Upper lobe of left lung (tissue), 6 donors: ENCODE measurements at regions not wholly inside any gene's neighbourhood (a gene's known extent, or its start where the extent isn't known, plus 50 kb on each side); places are given as distances from the start of the nearest gene placed in this dataset.
"Not testable (repeated sequence)": the region's sequence is repeated elsewhere in the genome, so short reads cannot be mapped to it uniquely, and the experiment has no call there.

ENCODE experiments used
- ATAC-seq, 2 donors: fragments of 200-7000 bp; cut with Tn5 transposase; one replicate each; pipeline ENCODE4 v1.9.1; 2022; ENCODE audit warnings: mild to moderate bottlenecking in 2 of 2, moderate library complexity in 2 of 2; ENCODE audit not compliant: low FRiP score in 2 of 2
- DNase-seq, 2 donors: peaks; one replicate each; pipeline ENCODE4 v3.0.0-alpha.2; 2019 to 2020
- H3K27ac ChIP-seq, 4 donors: fragments of 200-600 bp; sonication (generic); one replicate each; pipeline ENCODE4 v1.5.1; 2016 to 2019
- H3K27me3 ChIP-seq, 4 donors: fragments of 200-600 bp; sonication (generic); one replicate each; pipeline ENCODE4 v1.5.1; 2017 to 2019
- H3K36me3 ChIP-seq, 4 donors: fragments of 200-600 bp; sonication (generic); one replicate each; pipeline ENCODE4 v1.5.1; 2016 to 2019
- H3K4me1 ChIP-seq, 4 donors: fragments of 200-600 bp; sonication (generic); one replicate each; pipeline ENCODE4 v1.5.1; 2018 to 2019
- H3K4me3 ChIP-seq, 4 donors: fragments of 200-600 bp; sonication (generic); one replicate each; pipeline ENCODE4 v1.5.1; 2017 to 2019; ENCODE audit warnings: mild to moderate bottlenecking in 2 of 4, moderate library complexity in 1 of 4
- H3K9me3 ChIP-seq, 4 donors: fragments of 200-600 bp; sonication (generic); one replicate each; pipeline ENCODE4 v1.5.1; 2018 to 2019
- EP300 ChIP-seq, 4 donors: sonication (generic); formaldehyde crosslinking; IDR thresholded peaks; one replicate each; pipeline ENCODE4 v1.5.1; 2017; ENCODE audit warnings: antibody characterized with exemption in 4 of 4, control low read depth in 2 of 4
- POLR2A ChIP-seq, 4 donors: fragments of 450-650 bp; IDR thresholded peaks; one replicate each; pipeline ENCODE4 v1.5.1; 2016 to 2017; ENCODE audit warnings: antibody characterized with exemption in 4 of 4, mild to moderate bottlenecking in 2 of 4
- POLR2AphosphoS5 ChIP-seq, 2 donors: sonication (generic); formaldehyde crosslinking; IDR thresholded peaks; one replicate each; pipeline ENCODE4 v1.5.1; 2017; ENCODE audit warnings: antibody characterized with exemption in 2 of 2
- WGBS, 2 donors: methylation state at CpG; one replicate each; pipeline ENCODE4 v1.1.5; 2017 to 2018; 5-methylcytosine and 5-hydroxymethylcytosine counted together
- TF ChIP-seq, protein P1 (sequence below), 6 experiments: fragments of 450-650 bp in 4 of 6; fragments of 200-600 bp in 2 of 6; sonication (generic) in 2 of 6; IDR thresholded peaks; one replicate each; pipeline ENCODE4 v1.5.1; 2016 to 2019; ENCODE audit warnings: antibody characterized with exemption in 6 of 6
- donor health status: DM: no; HTN: no; CAD: no; lungs with moderate emphysema.
- donor health status: DM: no; HTN: yes; CAD: no; lungs with severe emphysema.

- H3K27ac ChIP-seq = no peak overlapping the region
- DNase-seq (no peak), ATAC-seq (no peak)
- no peaks in the 10 kb centered on the region for H3K4me1 ChIP-seq
- no peaks in the 10 kb centered on the region for H3K27me3 ChIP-seq
- TF ChIP-seq, protein P1, sequence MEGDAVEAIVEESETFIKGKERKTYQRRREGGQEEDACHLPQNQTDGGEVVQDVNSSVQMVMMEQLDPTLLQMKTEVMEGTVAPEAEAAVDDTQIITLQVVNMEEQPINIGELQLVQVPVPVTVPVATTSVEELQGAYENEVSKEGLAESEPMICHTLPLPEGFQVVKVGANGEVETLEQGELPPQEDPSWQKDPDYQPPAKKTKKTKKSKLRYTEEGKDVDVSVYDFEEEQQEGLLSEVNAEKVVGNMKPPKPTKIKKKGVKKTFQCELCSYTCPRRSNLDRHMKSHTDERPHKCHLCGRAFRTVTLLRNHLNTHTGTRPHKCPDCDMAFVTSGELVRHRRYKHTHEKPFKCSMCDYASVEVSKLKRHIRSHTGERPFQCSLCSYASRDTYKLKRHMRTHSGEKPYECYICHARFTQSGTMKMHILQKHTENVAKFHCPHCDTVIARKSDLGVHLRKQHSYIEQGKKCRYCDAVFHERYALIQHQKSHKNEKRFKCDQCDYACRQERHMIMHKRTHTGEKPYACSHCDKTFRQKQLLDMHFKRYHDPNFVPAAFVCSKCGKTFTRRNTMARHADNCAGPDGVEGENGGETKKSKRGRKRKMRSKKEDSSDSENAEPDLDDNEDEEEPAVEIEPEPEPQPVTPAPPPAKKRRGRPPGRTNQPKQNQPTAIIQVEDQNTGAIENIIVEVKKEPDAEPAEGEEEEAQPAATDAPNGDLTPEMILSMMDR (IDR thresholded peaks at IDR 0.05) = no peak
- no peak for TF ChIP-seq POLR2A (IDR thresholded peaks at IDR 0.05)
- TF ChIP-seq POLR2AphosphoS5 (IDR thresholded peaks at IDR 0.05) = no peak
- no peak for TF ChIP-seq EP300 (IDR thresholded peaks at IDR 0.05)
- H3K36me3 ChIP-seq = no peaks in the 10 kb centered on the region
- no peaks in the 10 kb centered on the region for H3K9me3 ChIP-seq
- no peak overlapping the region for H3K4me3 ChIP-seq
These were observed 57.7 kb downstream of the RAD51AP2 start for GRCh38 chr2:17460371-17461086.

DNA sequence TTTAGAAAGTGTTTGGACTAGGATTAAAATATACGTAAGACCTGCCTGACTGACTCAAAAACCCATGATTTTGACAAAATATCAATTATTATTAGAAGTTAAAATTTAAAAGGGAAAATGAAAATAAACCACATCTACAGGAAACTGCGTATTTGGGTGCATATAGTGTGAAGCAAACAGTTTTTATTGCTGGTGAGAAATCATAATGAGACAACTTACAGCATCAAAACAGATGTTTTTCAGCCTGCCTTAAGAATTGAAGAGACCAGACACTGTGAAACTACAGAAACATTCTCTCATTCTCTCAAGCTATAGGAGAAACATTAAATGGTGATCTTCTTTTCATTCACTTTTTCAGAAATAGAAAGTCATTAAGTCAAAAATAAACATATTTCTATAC is 62.9 kb downstream of the RAD51AP2 start:
- H3K27me3 ChIP-seq = no peaks in the 10 kb centered on the region
- no peak for ATAC-seq
- DNase-seq = no peak
- no peaks in the 10 kb centered on the region for H3K9me3 ChIP-seq
- TF ChIP-seq POLR2A (IDR thresholded peaks at IDR 0.05) (no peak), EP300 (IDR thresholded peaks at IDR 0.05) (no peak), POLR2AphosphoS5 (IDR thresholded peaks at IDR 0.05) (no peak)
- TF ChIP-seq, protein P1 (IDR thresholded peaks at IDR 0.05) = no peak
- 50 to 93% methylated on average over 2 of the region's 2 CpGs for WGBS, 2 donors
- no peaks in the 10 kb centered on the region for H3K36me3 ChIP-seq
- no peaks in the 10 kb centered on the region for H3K4me1 ChIP-seq
- no peak overlapping the region for H3K4me3 ChIP-seq
- H3K27ac ChIP-seq = no peak overlapping the region

DNA sequence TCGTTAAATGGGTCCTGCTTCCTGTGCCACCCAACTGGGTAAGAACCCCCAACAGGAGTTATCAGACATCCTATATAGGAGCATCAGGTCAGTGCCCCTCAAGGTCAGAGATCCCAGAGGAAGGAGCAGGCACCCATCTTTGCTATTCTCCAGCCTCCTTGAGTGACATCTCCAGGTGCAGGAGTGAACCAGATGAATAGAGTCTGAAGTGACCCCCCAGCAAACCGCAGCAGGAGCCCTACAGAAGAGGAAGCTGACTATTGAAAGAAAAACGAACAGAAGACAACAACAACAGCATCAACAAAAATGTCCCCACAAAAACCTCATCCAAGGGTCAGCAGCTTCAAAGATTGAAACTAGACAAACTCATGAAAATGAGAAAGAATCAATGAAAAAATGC is 72.0 kb downstream of the RAD51AP2 start:
- WGBS, 2 donors = 80 to 89% methylated on average over 3 of the region's 3 CpGs
- not testable (repeated sequence) for DNase-seq, H3K27ac ChIP-seq

DNA sequence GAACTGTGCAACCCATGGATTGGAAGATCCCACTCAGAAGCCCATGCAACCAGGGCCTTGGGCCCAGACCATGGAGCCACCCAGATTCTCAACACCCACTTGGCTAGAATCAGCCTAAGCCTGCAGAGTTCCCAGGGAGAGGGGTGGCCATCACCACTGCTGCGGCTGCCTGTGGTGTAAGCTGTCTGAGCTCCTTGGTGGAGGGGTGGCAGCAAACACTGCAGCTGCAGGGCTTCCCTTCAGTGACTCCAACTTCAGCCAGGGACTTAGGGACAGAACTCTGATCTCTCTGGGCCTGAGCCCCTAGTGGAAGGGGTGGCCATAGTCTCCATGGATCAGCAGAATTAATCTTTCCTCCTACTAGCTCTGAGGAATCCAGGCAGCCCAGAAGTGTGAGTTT is 72.5 kb downstream of the RAD51AP2 start:
- no peak overlapping the region for H3K27ac ChIP-seq
- peaks cover 0 to 5% (median 0%) of the 10 kb centered on the region in 4 donors for H3K9me3 ChIP-seq
- no peak overlapping the region for H3K4me3 ChIP-seq
- no peaks in the 10 kb centered on the region for H3K36me3 ChIP-seq
- H3K27me3 ChIP-seq = no peaks in the 10 kb centered on the region
- 91% methylated on average over 1 of the region's 1 CpG; no CpG with 5 or more reads in 1 of the 2 donors for WGBS, 2 donors
- ATAC-seq (peak in 1 of 2 donors; percentile 15), DNase-seq (no peak)
- TF ChIP-seq, protein P1 (IDR thresholded peaks at IDR 0.05) = no peak
- no peak for TF ChIP-seq POLR2A (IDR thresholded peaks at IDR 0.05)
- no peak for TF ChIP-seq POLR2AphosphoS5 (IDR thresholded peaks at IDR 0.05)
- no peak for TF ChIP-seq EP300 (IDR thresholded peaks at IDR 0.05)
- H3K4me1 ChIP-seq = no peaks in the 10 kb centered on the region

More for the DNA sequence above, 72.0 kb downstream of the RAD51AP2 start:
- H3K9me3 ChIP-seq, H3K27me3 ChIP-seq, H3K36me3 ChIP-seq, H3K4me3 ChIP-seq, ATAC-seq, H3K4me1 ChIP-seq: not testable (repeated sequence)

DNA sequence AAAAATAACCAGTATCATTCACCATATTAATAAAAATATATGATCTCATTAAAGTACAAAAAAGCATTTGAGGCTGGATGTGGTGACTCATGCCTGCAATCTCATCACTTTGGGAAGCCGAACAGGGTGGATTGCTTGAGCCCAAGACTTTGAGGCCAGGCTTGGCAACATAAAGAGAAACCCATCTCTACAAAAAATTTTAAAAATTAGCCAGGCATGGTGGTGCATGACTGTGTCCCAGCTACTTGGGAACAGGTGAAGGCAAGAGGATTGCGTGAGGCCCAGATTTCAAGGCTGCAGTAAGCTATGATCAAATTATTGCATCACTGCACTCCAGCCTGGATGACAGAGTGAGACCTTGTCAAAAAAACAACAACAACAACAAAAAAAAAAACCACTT is 75.9 kb downstream of the RAD51AP2 start:
- no peaks in the 10 kb centered on the region for H3K4me1 ChIP-seq
- 90 to 93% methylated on average over 2 of the region's 2 CpGs for WGBS, 2 donors
- no peaks in the 10 kb centered on the region for H3K36me3 ChIP-seq
- H3K27me3 ChIP-seq = no peaks in the 10 kb centered on the region
- H3K4me3 ChIP-seq = no peak overlapping the region
- no peak overlapping the region for H3K27ac ChIP-seq
- TF ChIP-seq, protein P1 (IDR thresholded peaks at IDR 0.05) = no peak
- ATAC-seq (no peak), DNase-seq (no peak)
- H3K9me3 ChIP-seq = no peaks in the 10 kb centered on the region
